CD4-positive, alpha-beta memory T cell (primary cell): ENCODE measurements at regions not wholly inside any gene's neighbourhood (a gene's known extent, or its start where the extent isn't known, plus 50 kb on each side); places are given as distances from the start of the nearest gene placed in this dataset.
"Not testable (repeated sequence)": the region's sequence is repeated elsewhere in the genome, so short reads cannot be mapped to it uniquely, and the experiment has no call there.

ENCODE experiments used
- CTCF ChIA-PET: fragments of 350-600 bp; sonication (Branson Sonifier 250); formaldehyde crosslinking; loops from one replicate; lab custom pipeline; 2021; ENCODE audit warnings: inconsistent platforms; ENCODE audit not compliant: partially characterized antibody; lab: Charles Lee
- POLR2A ChIA-PET: fragments of 350-600 bp; sonication (Branson Sonifier 250); formaldehyde crosslinking; loops from one replicate; lab custom pipeline; 2021; ENCODE audit not compliant: partially characterized antibody; lab: Charles Lee
- DNase-seq, 5 donors: peaks; one replicate each; pipeline versions ENCODE4 v3.0.0 to v3.0.0-alpha.2; 2020 to 2022; ENCODE audit warnings: mixed read lengths in 1 of 5
- H3K27ac ChIP-seq: one replicate; pipeline ENCODE4 v1.7.0; 2013; ENCODE audit warnings: low read depth, low read length
- H3K27me3 ChIP-seq: 2 replicates; pipeline ENCODE4 v1.7.0; 2013; ENCODE audit warnings: mild to moderate bottlenecking, low read length, moderate library complexity; ENCODE audit not compliant: insufficient read depth
- H3K36me3 ChIP-seq: 2 replicates; pipeline ENCODE4 v1.7.0; 2013; ENCODE audit warnings: mild to moderate bottlenecking, low read length, moderate library complexity; ENCODE audit not compliant: insufficient read depth
- H3K4me1 ChIP-seq: 2 replicates; pipeline ENCODE4 v1.7.0; 2013; ENCODE audit warnings: mild to moderate bottlenecking, low read length, moderate library complexity; ENCODE audit not compliant: insufficient read depth
- H3K4me3 ChIP-seq, 2 donors: one replicate each; pipeline ENCODE4 v1.7.0; 2013; ENCODE audit warnings: low read length in 2 of 2, mild to moderate bottlenecking in 1 of 2
- H3K9me3 ChIP-seq, 2 donors: one replicate each; pipeline ENCODE4 v1.7.0; 2013; ENCODE audit warnings: low read length in 2 of 2, control low read depth in 1 of 2; ENCODE audit not compliant: control insufficient read depth in 1 of 2
- H3K27ac Mint-ChIP-seq, 7 donors: one replicate each; pipeline ENCODE4 v1.8.0; 2020 to 2021; ENCODE audit warnings: mixed read lengths in 7 of 7, mild to moderate bottlenecking in 6 of 7, inconsistent platforms in 3 of 7, moderate library complexity in 3 of 7
- H3K27me3 Mint-ChIP-seq, 2 donors: one replicate each; pipeline ENCODE4 v1.8.0; 2020 to 2021; ENCODE audit warnings: mixed read lengths in 2 of 2
- H3K36me3 Mint-ChIP-seq, 2 donors: one replicate each; pipeline ENCODE4 v1.8.0; 2020 to 2021; ENCODE audit warnings: mixed read lengths in 2 of 2, inconsistent platforms in 1 of 2, mild to moderate bottlenecking in 1 of 2
- H3K4me1 Mint-ChIP-seq, 4 donors: one replicate each; pipeline ENCODE4 v1.8.0; 2020 to 2021; ENCODE audit warnings: mixed read lengths in 4 of 4, mild to moderate bottlenecking in 1 of 4
- H3K4me3 Mint-ChIP-seq, 8 donors: one replicate each; pipeline ENCODE4 v1.8.0; 2020 to 2021; ENCODE audit warnings: mixed read lengths in 8 of 8, mild to moderate bottlenecking in 7 of 8, moderate library complexity in 6 of 8, inconsistent platforms in 3 of 8
- H3K9me3 Mint-ChIP-seq, 8 donors: one replicate each; pipeline ENCODE4 v1.8.0; 2020 to 2021; ENCODE audit warnings: mixed read lengths in 8 of 8, mild to moderate bottlenecking in 5 of 8, inconsistent platforms in 3 of 8, moderate library complexity in 1 of 8
- intact Hi-C: fragments of 100-400 bp; cut with micrococcal nuclease; formaldehyde crosslinking; loops from one replicate; pipeline ENCODE4 v1.15.1; 2023

GRCh38 chr5:42268170-42268569, 155.1 kb upstream of the GHR start:
- H3K27me3 Mint-ChIP-seq, H3K9me3 Mint-ChIP-seq, H3K27me3 ChIP-seq, H3K36me3 ChIP-seq, H3K9me3 ChIP-seq, CTCF ChIA-PET, H3K4me3 Mint-ChIP-seq, POLR2A ChIA-PET, DNase-seq, H3K27ac ChIP-seq, H3K4me1 Mint-ChIP-seq, H3K4me1 ChIP-seq, H3K4me3 ChIP-seq, H3K36me3 Mint-ChIP-seq, H3K27ac Mint-ChIP-seq, intact Hi-C loops: not testable (repeated sequence)

GRCh38 chr5:42268630-42269029, 154.6 kb upstream of the GHR start:
- H3K9me3 Mint-ChIP-seq, result peaks cover 0 to 3% (median 0%) of the 10 kb centered on the region in 8 donors
- peaks cover 0 to 2% of the 10 kb centered on the region in 2 donors for H3K27me3 Mint-ChIP-seq
- ChIA-PET CTCF (no interaction called here), POLR2A (no interaction called here)
- H3K4me1 Mint-ChIP-seq, result no peaks in the 10 kb centered on the region
- no peak overlapping the region for H3K27ac Mint-ChIP-seq
- Histone ChIP-seq H3K36me3 (no peaks in the 10 kb centered on the region), H3K4me1 (no peaks in the 10 kb centered on the region), H3K9me3 (no peaks in the 10 kb centered on the region), H3K27ac (no peak overlapping the region), H3K27me3 (no peaks in the 10 kb centered on the region), H3K4me3 (no peak overlapping the region)
- H3K4me3 Mint-ChIP-seq, result no peak overlapping the region
- H3K36me3 Mint-ChIP-seq, result no peaks in the 10 kb centered on the region
- no peak for DNase-seq
- intact Hi-C loops, result no loop called here

- Histone ChIP-seq H3K36me3 (no peaks in the 10 kb centered on the region), H3K4me1 (no peaks in the 10 kb centered on the region), H3K4me3 (no peak overlapping the region), H3K9me3 (no peaks in the 10 kb centered on the region), H3K27ac (no peak overlapping the region), H3K27me3 (no peaks in the 10 kb centered on the region)
- ChIA-PET CTCF (no interaction called here), POLR2A (no interaction called here)
- Mint-ChIP-seq H3K27ac (no peak overlapping the region), H3K4me1 (no peaks in the 10 kb centered on the region), H3K4me3 (no peak overlapping the region), H3K9me3 (peaks cover 0 to 4% (median 0%) of the 10 kb centered on the region in 8 donors), H3K27me3 (peaks cover 0 to 2% of the 10 kb centered on the region in 2 donors), H3K36me3 (no peaks in the 10 kb centered on the region)
- intact Hi-C loops, result no loop called here
- DNase-seq, result no peak
Measured at GRCh38 chr5:42270771-42271170, 152.5 kb upstream of the GHR start.

GRCh38 chr5:42274913-42275312, 148.3 kb upstream of the GHR start:
- Mint-ChIP-seq H3K36me3 (no peaks in the 10 kb centered on the region), H3K4me3 (no peak overlapping the region), H3K4me1 (peaks cover 0 to 1% (median 0%) of the 10 kb centered on the region in 4 donors), H3K27me3 (peaks cover 0 to 2% of the 10 kb centered on the region in 2 donors), H3K9me3 (peaks cover 0 to 3% (median 0%) of the 10 kb centered on the region in 8 donors), H3K27ac (no peak overlapping the region)
- CTCF ChIA-PET, result no interaction called here
- Histone ChIP-seq H3K4me1 (no peaks in the 10 kb centered on the region), H3K9me3 (no peaks in the 10 kb centered on the region), H3K27ac (no peak overlapping the region), H3K27me3 (no peaks in the 10 kb centered on the region), H3K4me3 (no peak overlapping the region), H3K36me3 (no peaks in the 10 kb centered on the region)
- DNase-seq, result no peak
- POLR2A ChIA-PET, result no interaction called here
- intact Hi-C loops, result no loop called here

GRCh38 chr5:42277293-42277692, 145.9 kb upstream of the GHR start:
- Mint-ChIP-seq H3K4me3 (no peak overlapping the region), H3K27me3 (no peaks in the 10 kb centered on the region), H3K4me1 (peaks cover 0 to 1% (median 0%) of the 10 kb centered on the region in 4 donors), H3K36me3 (no peaks in the 10 kb centered on the region), H3K27ac (no peak overlapping the region), H3K9me3 (peaks cover 0 to 3% (median 0%) of the 10 kb centered on the region in 8 donors)
- Histone ChIP-seq H3K4me3 (no peak overlapping the region), H3K36me3 (no peaks in the 10 kb centered on the region), H3K9me3 (no peaks in the 10 kb centered on the region), H3K4me1 (no peaks in the 10 kb centered on the region), H3K27me3 (no peaks in the 10 kb centered on the region), H3K27ac (no peak overlapping the region)
- no peak for DNase-seq
- CTCF ChIA-PET, result no interaction called here
- POLR2A ChIA-PET, result no interaction called here
- intact Hi-C loops, result no loop called here

GRCh38 chr5:42284584-42284983, 138.7 kb upstream of the GHR start:
- H3K4me1 Mint-ChIP-seq, result no peaks in the 10 kb centered on the region
- H3K36me3 Mint-ChIP-seq, result no peaks in the 10 kb centered on the region
- H3K9me3 ChIP-seq, result no peaks in the 10 kb centered on the region
- POLR2A ChIA-PET, result no interaction called here
- H3K27ac ChIP-seq, result no peak overlapping the region
- no peaks in the 10 kb centered on the region for H3K9me3 Mint-ChIP-seq
- no peaks in the 10 kb centered on the region for H3K27me3 ChIP-seq
- no peaks in the 10 kb centered on the region for H3K36me3 ChIP-seq
- H3K4me3 Mint-ChIP-seq, result no peak overlapping the region
- no peak overlapping the region for H3K27ac Mint-ChIP-seq
- intact Hi-C loops, result no loop called here
- no peak overlapping the region for H3K4me3 ChIP-seq
- H3K4me1 ChIP-seq, result no peaks in the 10 kb centered on the region
- CTCF ChIA-PET, result no interaction called here
- DNase-seq, result no peak
- peaks cover 0 to 1% of the 10 kb centered on the region in 2 donors for H3K27me3 Mint-ChIP-seq

- H3K9me3 Mint-ChIP-seq, result no peaks in the 10 kb centered on the region
- H3K4me1 Mint-ChIP-seq, result no peaks in the 10 kb centered on the region
- intact Hi-C loops, result no loop called here
- H3K36me3 Mint-ChIP-seq, result no peaks in the 10 kb centered on the region
- H3K36me3 ChIP-seq, result no peaks in the 10 kb centered on the region
- H3K4me1 ChIP-seq, result no peaks in the 10 kb centered on the region
- H3K27me3 ChIP-seq, result no peaks in the 10 kb centered on the region
- POLR2A ChIA-PET, result no interaction called here
- DNase-seq, result no peak
- no peak overlapping the region for H3K4me3 Mint-ChIP-seq
- H3K27ac ChIP-seq, result no peak overlapping the region
- peaks cover 0 to 1% of the 10 kb centered on the region in 2 donors for H3K27me3 Mint-ChIP-seq
- H3K27ac Mint-ChIP-seq, result no peak overlapping the region
- H3K4me3 ChIP-seq, result no peak overlapping the region
- no peaks in the 10 kb centered on the region for H3K9me3 ChIP-seq
- CTCF ChIA-PET, result no interaction called here
Measured at GRCh38 chr5:42285230-42285629, 138.0 kb upstream of the GHR start.

- no peak overlapping the region for H3K4me3 ChIP-seq
- intact Hi-C loops, result no loop called here
- H3K27ac ChIP-seq, result no peak overlapping the region
- H3K4me1 ChIP-seq, result no peaks in the 10 kb centered on the region
- H3K27me3 ChIP-seq, result no peaks in the 10 kb centered on the region
- ChIA-PET POLR2A (no interaction called here), CTCF (no interaction called here)
- H3K4me1 Mint-ChIP-seq, result no peaks in the 10 kb centered on the region
- no peaks in the 10 kb centered on the region for H3K36me3 Mint-ChIP-seq
- no peaks in the 10 kb centered on the region for H3K9me3 ChIP-seq
- H3K36me3 ChIP-seq, result no peaks in the 10 kb centered on the region
- no peak overlapping the region for H3K27ac Mint-ChIP-seq
- peaks cover 0 to 8% (median 3%) of the 10 kb centered on the region in 8 donors for H3K9me3 Mint-ChIP-seq
- no peak for DNase-seq
- no peak overlapping the region for H3K4me3 Mint-ChIP-seq
- H3K27me3 Mint-ChIP-seq, result no peaks in the 10 kb centered on the region
Measured at GRCh38 chr5:42300496-42300895, 122.7 kb upstream of the GHR start.
